Epithelial cell of esophagus (primary cell): ENCODE measurements at regions not wholly inside any gene's neighbourhood (a gene's known extent, or its start where the extent isn't known, plus 50 kb on each side); places are given as distances from the start of the nearest gene placed in this dataset.

Experiments used
- DNase-seq: peaks from one replicate; pipeline ENCODE4 v3.0.0; 2010; ENCODE audit warnings: low read depth
- H3K4me3 ChIP-seq: 2 replicates; pipeline ENCODE4 v1.5.1; 2011; ENCODE audit warnings: mild to moderate bottlenecking, low read length, control low read depth
- TF ChIP-seq, protein P1 (sequence below): IDR thresholded peaks from 2 replicates; pipeline ENCODE4 v1.5.1; 2011; ENCODE audit warnings: low read depth, mild to moderate bottlenecking, low read length, control low read depth, inconsistent platforms; ENCODE audit not compliant: insufficient read depth; ENCODE audit errors: missing control alignments

DNA sequence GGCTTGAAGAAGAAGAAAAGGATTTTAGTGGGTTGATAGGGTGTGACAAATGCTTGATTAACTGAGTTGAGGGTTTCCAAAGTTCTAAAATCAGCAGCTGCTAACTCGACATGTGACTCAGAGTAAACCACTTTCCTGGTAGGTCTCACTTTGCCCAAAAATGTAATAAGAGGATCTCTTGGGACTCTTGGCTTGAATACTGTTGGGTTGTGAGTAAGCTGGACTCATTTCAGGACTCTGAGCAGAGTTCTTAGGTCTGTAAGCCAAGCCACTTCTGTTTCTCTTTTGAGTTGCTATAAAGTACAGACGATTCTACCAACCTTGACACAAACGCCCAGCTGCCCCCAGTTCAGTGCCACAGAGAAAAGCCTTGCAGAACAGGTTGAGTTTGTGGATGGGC, 241.1 kb downstream of the ZNF621 start:
- DNase-seq: no peak
- TF ChIP-seq, protein P1, sequence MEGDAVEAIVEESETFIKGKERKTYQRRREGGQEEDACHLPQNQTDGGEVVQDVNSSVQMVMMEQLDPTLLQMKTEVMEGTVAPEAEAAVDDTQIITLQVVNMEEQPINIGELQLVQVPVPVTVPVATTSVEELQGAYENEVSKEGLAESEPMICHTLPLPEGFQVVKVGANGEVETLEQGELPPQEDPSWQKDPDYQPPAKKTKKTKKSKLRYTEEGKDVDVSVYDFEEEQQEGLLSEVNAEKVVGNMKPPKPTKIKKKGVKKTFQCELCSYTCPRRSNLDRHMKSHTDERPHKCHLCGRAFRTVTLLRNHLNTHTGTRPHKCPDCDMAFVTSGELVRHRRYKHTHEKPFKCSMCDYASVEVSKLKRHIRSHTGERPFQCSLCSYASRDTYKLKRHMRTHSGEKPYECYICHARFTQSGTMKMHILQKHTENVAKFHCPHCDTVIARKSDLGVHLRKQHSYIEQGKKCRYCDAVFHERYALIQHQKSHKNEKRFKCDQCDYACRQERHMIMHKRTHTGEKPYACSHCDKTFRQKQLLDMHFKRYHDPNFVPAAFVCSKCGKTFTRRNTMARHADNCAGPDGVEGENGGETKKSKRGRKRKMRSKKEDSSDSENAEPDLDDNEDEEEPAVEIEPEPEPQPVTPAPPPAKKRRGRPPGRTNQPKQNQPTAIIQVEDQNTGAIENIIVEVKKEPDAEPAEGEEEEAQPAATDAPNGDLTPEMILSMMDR: no peak
- no peak overlapping the region for H3K4me3 ChIP-seq

DNA sequence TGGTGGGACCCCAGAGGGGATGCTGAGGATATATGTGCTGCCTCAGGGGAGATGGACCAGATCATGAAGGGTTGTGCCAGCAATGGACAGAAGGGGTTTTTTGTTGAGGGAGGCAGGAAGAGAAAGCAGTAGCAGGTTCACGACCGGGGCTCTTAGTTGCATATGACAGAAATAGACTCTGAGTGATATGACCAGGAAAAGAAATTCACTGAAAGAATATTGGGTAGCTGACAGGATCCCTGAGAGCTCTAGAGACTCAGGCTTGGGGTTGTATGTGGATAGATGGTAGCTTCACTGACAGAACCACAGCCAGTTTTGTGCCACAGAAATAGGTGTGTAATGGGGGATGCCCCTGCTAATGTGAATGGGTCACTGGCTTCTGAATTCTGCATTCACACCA, 241.6 kb downstream of the ZNF621 start:
- DNase-seq: no peak
- TF ChIP-seq, protein P1: no peak
- no peak overlapping the region for H3K4me3 ChIP-seq

DNA sequence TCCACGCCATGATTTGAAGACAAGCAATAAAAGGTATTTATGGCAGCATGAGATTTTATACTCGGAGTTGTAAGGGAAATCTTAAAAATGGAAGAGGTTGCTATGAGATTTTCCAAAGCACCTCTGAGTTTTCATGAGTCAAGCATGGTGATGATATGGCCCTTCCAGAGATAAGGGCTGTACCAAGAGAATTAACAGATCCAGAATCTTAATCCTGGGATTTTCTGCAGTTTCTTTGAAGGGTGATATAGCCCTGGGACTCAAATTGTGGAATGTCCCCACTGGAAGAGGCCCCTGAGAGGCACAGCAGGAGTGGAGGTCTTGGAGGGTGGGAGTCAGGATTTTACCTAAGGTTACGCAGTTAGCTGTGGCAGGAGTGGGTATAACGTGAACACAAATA, 243.3 kb downstream of the ZNF621 start:
- TF ChIP-seq, protein P1: no peak
- no peak for DNase-seq
- H3K4me3 ChIP-seq: no peak overlapping the region

DNA sequence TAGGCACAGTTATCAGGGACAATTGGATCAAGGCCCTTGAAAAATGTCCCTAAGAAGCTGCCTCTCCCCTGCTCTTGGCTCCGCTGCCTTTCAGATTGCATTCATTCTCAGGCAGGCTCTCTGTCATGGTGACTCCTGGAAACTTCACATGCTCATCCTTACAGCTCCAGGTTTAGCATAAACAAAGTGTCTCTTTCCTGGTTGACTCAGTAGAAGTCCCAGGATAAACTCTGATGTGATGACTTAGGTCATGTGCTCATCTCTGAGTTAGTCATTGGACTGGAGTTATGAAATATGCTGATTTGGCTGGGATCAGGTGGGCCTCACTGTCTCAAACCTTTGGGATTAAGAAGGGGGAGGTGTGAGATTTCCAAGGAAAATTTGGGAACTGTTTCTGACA, 243.8 kb downstream of the ZNF621 start:
- no peak overlapping the region for H3K4me3 ChIP-seq
- TF ChIP-seq, protein P1: no peak
- DNase-seq: peak; percentile 74

DNA sequence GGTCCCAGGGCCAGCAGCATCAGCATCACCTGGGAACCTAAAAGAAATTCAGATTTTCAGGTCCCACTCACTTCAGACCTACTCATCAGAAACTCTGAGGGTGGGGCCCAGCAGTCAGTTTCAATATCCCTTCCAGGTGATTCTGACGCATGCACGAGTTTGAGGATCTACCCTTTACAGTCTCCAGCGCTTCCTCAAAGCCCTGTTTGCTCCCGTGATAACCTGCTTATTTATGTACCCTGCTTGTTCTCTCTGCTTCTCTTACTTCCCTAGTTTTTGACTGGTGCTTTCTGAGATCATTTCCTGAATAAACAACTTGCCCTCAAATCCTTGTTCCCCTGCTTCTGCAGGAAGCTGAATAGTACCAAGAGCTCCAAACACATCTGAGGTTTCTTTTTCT, 245.3 kb downstream of the ZNF621 start:
- peak; percentile 11 for DNase-seq
- TF ChIP-seq, protein P1: no peak
- no peak overlapping the region for H3K4me3 ChIP-seq

DNA sequence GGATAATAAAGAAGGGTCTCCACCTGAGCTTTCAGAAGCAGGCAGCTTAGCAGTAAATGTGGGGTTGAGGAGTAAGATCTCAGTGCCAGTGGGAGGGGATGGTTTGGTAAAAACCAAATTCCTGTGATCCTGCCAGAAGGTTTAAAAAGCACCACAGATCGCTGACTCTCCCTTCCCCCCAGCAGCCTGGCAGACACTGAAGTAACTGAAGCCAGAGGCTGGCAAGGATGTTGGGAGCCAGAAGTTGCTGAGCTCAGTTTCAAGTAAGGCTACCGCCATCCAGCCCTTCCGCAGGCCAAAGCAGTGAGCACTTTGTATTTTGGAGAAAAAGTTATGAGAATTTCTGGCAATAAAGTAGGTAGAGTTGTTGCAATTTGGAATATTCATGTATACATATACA, 246.4 kb downstream of the ZNF621 start:
- H3K4me3 ChIP-seq: no peak overlapping the region
- TF ChIP-seq, protein P1: no peak

DNA sequence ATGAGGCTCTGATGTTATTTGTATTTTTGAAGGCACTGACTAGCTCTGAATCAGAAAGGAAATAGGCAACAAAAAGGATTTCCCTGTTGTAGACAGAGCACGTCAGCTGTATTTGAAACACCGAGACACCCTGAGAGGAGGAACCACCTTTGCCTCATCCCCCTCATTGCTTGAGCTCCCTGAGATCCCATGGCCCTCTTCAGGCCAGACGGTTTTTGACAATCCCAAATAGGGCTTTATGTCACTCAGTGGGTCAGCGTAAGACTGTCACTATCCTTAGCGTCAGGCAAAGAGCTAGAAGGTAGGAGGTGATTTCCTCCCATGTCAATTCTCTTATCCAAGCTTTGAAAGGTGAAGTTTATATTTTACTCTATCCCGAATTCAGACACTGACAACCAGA, 254.3 kb downstream of the ZNF621 start:
- DNase-seq: no peak
- TF ChIP-seq, protein P1: no peak
- H3K4me3 ChIP-seq: no peak overlapping the region

More for the DNA sequence above, 246.4 kb downstream of the ZNF621 start:
- DNase-seq: no peak
